HG02884 (cell line): ENCODE measurements at regions not wholly inside any gene's neighbourhood (a gene's known extent, or its start where the extent isn't known, plus 50 kb on each side); places are given as distances from the start of the nearest gene placed in this dataset.
"Not testable (repeated sequence)": the region's sequence is repeated elsewhere in the genome, so short reads cannot be mapped to it uniquely, and the experiment has no call there.

ENCODE experiments used
- ATAC-seq: cut with Tn5 transposase; IDR thresholded peaks from one replicate; pipeline ENCODE4 v1.9.1; 2021; ENCODE audit warnings: mild to moderate bottlenecking, moderate library complexity; ENCODE audit not compliant: unreplicated experiment

DNA sequence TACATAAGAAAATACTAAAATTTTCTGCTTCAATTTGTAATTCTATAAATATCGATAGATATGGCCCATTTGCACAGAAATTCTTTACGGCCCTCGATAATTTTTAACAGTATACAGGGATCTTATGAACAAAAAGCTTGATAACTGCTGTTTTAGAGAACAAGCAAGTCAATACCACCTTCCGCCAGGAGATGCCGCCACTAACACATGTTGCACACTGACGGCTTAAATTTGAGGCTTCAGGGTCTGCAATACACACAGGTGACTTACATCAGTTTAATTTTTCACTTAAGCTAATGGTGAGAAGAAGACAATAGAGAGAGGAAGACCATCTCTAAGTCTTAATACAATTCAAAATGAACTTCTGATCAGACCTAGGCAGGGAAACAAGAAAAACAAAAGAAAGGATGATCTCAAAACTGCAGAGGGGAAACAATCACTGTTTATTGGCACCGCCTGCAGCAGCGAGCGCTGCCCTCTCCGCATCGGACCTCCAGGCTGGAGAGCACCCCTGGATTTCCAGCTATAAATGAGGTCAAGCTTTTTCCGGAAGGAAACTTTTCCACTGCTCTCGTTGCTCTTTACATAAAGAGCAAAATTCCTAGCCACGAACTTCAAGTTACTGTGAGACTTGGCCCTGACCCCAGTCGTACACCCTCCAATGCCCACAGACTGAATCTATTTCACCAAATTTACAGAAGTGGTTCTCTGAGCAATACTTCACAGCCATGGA lies 53.9 kb downstream of the OTOR start:
- peak; percentile 87 for ATAC-seq

DNA sequence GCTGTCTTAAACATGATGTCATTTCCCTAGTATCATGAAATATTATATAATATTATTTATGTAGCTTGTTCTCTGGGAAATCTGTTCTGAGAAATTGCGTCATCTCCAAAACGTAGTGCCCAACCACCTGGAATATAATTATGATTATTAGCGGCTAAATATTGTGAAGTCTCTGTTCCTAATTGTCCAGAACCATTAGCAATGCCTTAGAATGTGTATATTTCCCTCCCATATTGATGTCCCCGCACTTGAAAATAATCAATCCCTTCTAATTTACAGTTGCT lies 54.4 kb downstream of the OTOR start:
- ATAC-seq: no peak

- ATAC-seq: no peak
These were observed 56.0 kb downstream of the OTOR start for GRCh38 chr20:16803965-16804792.

GRCh38 chr20:16804793-16805187 lies 56.6 kb downstream of the OTOR start:
- ATAC-seq: no peak

DNA sequence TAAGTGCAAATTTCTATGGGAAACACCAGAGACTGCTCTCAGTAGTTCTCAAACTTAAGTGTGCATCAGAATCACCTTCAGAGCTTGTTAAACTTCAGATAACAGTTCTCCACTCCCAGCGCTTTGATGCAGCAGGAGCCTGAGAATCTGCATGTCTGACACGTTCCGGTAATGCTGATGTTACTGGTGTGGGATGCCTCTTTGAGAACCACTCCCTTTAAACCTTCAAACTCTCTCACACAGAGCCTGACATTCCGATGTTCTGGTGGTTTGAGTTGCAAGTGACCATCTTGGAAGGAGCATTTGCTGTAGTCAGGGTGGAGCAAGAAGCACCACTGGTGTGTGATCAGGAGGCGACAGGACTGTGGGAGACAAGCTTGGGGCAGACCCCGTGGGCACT lies 57.9 kb downstream of the OTOR start:
- ATAC-seq: no peak

- ATAC-seq: no peak
These were observed 58.7 kb downstream of the OTOR start for GRCh38 chr20:16806886-16807285.

GRCh38 chr20:16808796-16809195 lies 60.6 kb downstream of the OTOR start:
- no peak for ATAC-seq

DNA sequence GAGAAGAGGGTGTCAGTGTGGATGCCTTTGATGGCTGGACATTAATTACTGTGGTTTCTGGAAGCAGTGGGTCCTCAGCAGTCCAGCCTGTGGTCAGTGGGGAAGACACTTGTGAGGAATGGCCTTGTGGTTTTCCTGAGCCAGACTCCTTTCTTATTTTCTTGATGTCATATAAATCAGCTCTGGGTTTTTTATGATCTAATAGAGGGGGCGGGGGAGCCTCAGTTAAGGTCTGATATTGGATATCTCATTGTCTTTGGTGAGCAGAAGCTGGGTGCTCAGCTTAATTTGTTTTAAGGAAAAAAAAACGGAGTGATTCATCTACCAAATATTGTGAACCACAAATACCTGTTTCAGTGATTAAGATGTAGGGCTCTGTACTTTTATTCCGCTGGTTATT lies 62.1 kb downstream of the OTOR start:
- no peak for ATAC-seq

DNA sequence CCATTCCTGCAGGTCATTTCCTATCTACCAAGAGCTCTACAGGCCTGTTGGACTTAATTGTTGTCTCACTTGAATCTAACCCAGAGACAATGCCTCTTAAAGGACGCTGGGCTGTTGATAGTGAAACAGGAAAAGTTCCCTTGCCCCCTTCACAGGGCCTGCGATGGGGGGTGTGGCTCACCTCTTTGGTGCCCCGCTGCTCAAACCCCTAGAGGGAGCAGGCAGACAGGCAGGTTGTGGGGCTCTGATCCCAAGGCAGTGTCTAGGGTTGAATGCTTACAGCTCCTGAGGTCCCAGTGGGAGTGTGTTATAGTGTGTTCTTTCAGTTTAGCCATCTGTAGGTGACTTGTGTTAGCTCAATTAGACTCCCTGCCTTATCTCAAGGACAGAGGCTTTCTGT lies 68.0 kb downstream of the OTOR start:
- ATAC-seq: no peak

DNA sequence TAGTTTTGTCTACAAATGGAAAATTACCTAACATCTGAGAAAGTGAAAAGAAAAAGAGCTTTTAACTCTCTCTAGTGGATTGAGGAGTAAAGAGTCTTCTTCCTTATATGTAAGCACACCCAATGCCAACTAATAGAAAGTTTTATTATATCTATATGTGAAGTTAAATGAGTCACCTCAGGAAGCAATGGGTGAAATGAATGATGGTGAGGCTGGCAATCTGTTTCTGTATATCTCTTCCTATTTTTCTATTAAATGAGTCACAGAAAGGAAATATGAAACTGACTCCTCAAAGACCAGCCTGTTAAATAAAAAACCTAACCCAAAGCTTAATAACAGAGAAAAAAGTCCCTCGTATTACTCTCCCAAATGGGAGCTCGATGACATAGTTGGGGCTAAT lies 71.3 kb downstream of the OTOR start:
- ATAC-seq: no peak

GRCh38 chr20:16821211-16822089 lies 73.3 kb downstream of the OTOR start:
- peak; percentile 87 for ATAC-seq

DNA sequence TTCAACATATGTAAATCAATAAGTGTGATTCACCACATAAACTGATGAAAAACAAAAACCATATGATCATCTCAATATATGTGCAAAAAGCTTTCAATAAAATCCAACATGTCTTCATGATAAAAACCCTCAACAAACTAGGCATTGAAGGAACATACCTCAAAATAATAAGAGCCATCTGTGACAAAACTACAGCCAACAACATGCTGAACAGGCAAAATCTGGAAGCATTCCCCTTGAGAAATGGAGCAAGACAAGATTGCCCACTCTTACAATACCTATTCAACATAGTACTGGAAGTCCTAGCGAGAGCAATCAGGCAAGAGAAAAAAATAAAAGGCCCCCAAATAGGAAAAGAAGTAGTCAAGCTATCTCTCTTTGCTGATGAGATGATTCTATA lies 76.5 kb downstream of the OTOR start:
- no peak for ATAC-seq

- ATAC-seq: no peak
These were observed 80.6 kb downstream of the OTOR start for GRCh38 chr20:16828666-16829305.

- ATAC-seq: not testable (repeated sequence)
These were observed 87.5 kb downstream of the OTOR start for GRCh38 chr20:16835690-16836089.

DNA sequence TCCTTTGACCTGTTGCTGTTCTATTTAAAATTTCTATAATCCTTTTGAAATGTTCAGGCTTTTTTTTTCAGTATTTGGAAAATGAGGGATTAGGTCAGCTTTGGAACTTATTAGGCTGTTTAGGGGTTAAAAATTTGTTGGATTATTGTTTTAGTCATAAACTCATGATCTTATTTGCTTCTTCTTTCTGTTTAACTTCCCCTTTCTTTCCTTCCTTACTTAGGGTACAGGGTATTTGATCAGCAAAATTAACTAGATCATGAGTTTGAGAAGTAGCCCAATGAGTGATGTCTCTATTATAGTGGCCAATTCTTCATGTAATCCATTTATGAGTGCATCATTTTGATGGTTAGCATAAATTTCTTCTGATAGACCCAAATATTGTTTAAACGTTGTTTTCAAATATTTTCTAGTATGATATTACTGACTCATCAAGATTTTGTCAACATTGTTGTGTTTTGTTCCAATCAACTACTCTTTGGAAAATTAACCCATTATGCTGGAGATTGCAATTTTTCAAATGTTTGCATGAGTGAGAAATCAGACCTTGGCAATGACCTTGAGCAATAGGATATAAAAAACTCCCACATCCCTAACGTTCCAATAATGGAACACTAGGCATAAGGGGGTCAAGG lies 94.4 kb downstream of the OTOR start:
- no peak for ATAC-seq

- no peak for ATAC-seq
These were observed 96.2 kb downstream of the OTOR start for GRCh38 chr20:16844406-16844805.

- ATAC-seq: no peak
These were observed 97.8 kb downstream of the OTOR start for GRCh38 chr20:16846006-16846405.

DNA sequence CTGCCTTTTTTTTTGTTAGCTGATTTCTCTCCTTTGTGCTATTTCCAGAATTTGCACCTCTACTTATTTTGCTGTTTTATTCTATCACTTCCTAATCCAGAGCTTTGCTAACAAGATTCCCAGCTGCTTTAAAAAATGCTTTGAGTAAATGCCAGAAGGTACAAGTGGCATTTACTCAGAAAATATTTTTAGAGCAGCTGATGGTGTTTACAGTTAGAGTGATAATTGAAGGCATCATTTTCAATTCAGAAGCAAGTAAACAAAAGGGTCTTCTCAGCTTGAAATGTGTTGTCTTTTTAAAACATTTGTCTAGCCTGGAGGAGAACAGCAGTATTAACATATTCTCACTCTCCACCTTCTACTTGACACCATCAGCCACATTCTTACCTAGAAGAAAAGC lies 99.9 kb downstream of the OTOR start:
- no peak for ATAC-seq

DNA sequence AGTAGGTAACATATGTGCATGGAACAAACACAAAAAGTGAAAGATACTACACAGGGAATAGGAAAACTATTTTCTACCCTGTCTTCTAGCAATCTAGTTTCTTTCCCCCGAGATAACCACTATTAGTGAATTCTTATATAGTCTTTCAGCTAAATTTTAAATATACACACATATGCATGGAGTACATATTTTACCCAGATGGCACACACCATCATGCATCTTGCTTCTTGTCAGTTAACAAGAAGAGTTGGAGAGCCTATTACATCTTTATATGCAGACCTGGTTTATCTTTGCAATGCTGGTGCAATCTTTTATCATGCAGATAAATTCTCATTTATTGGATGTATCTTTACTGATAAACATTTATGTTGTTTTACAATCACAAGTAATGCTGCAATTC lies 100.4 kb downstream of the OTOR start:
- ATAC-seq: no peak

DNA sequence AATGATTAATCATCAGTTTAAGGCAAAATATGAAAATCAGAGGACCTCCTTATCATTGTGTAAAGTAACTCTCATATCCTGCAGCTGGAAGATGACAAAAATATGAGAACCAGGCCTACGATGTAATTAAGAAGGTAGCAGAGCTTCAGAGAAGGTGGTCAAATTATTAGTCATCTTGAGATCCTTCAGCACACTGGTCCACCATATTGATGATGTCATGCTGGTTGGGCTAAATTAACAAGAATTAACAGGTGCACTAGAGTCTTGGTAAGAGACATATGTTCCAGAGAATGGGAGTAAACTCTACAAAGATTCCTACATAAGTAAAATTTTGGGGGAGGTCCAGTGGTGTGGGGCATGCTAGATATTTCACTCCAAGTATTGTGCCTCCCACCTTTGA lies 112.8 kb downstream of the OTOR start:
- ATAC-seq: no peak

DNA sequence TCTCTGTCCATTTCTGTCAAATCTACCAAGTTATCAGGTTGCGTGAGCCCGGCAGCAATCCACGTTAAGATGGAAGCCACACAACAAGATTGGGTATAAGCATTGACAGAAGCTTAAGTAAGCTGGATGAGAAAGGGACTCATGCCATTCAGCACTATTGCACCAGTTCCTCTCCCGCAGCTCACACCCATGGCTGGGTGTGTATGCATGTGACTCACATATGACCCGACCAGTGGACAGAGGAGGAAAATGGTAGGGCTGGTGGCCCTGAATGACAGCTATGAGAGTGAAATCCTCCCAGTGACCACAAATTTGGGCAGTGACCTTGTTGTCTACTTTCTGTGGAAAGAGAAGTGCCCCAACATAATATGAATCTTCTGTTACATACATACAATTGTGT lies 113.5 kb downstream of the OTOR start:
- no peak for ATAC-seq
